Erythroblast (primary cell): ENCODE measurements at regions not wholly inside any gene's neighbourhood (a gene's known extent, or its start where the extent isn't known, plus 50 kb on each side); places are given as distances from the start of the nearest gene placed in this dataset.
A peak's percentile ranks its signal among the peaks of the same experiment; 100 is the strongest.
"Not testable (repeated sequence)": the region's sequence is repeated elsewhere in the genome, so short reads cannot be mapped to it uniquely, and the experiment has no call there.

Experiments
- DNase-seq, 2 experiments: peaks; one replicate each; lab custom pipeline; 2025; lab: John Stamatoyannopoulos, UW
- GATA1 ChIP-seq: IDR thresholded peaks from 2 replicates; pipeline ENCODE4 v1.6.1; 2011; ENCODE audit warnings: low read depth, mild to moderate bottlenecking, control low read depth, low read length, moderate library complexity
- POLR2A ChIP-seq: IDR thresholded peaks from 2 replicates; pipeline ENCODE4 v1.6.1; 2011; ENCODE audit warnings: mild to moderate bottlenecking, low read length

GRCh38 chr6:163743796-163744195 is 329.3 kb downstream of the QKI start:
- no peak for DNase-seq

GRCh38 chr6:163741743-163742363 is 327.3 kb downstream of the QKI start:
- TF ChIP-seq GATA1 = no peak
- no peak for TF ChIP-seq POLR2A
- peak; percentile 55 to 62 for DNase-seq

More at GRCh38 chr6:163743796-163744195, 329.3 kb downstream of the QKI start:
- no peak for TF ChIP-seq POLR2A
- no peak for TF ChIP-seq GATA1

- peak; percentile 44 to 63 for DNase-seq
- TF ChIP-seq POLR2A = no peak
- TF ChIP-seq GATA1 = no peak
These were observed 326.8 kb downstream of the QKI start for GRCh38 chr6:163741342-163741741.

- DNase-seq = no peak
- TF ChIP-seq POLR2A = no peak
- no peak for TF ChIP-seq GATA1
These were observed 325.4 kb downstream of the QKI start for GRCh38 chr6:163739966-163740365.

GRCh38 chr6:163739408-163739725 is 324.8 kb downstream of the QKI start:
- TF ChIP-seq GATA1 (no peak), POLR2A (no peak)
- no peak for DNase-seq

GRCh38 chr6:163738725-163739407 is 324.3 kb downstream of the QKI start:
- no peak for DNase-seq
- TF ChIP-seq POLR2A (no peak), GATA1 (no peak)

- TF ChIP-seq POLR2A (no peak), GATA1 (no peak)
- DNase-seq = no peak
These were observed 323.8 kb downstream of the QKI start for GRCh38 chr6:163738304-163738703.

- DNase-seq = no peak
- TF ChIP-seq GATA1 (no peak), POLR2A (no peak)
These were observed 320.6 kb downstream of the QKI start for GRCh38 chr6:163735076-163735475.

GRCh38 chr6:163733061-163733460 is 318.5 kb downstream of the QKI start:
- no peak for TF ChIP-seq GATA1
- TF ChIP-seq POLR2A = no peak

GRCh38 chr6:163732479-163732878 is 318.0 kb downstream of the QKI start:
- TF ChIP-seq GATA1 = no peak
- TF ChIP-seq POLR2A = no peak
- DNase-seq = no peak

More at GRCh38 chr6:163733061-163733460, 318.5 kb downstream of the QKI start:
- DNase-seq = no peak

- DNase-seq = not testable (repeated sequence)
These were observed 317.5 kb downstream of the QKI start for GRCh38 chr6:163732014-163732351.

GRCh38 chr6:163731215-163732013 is 316.9 kb downstream of the QKI start:
- DNase-seq = peak; percentile 91 to 94
- TF ChIP-seq GATA1 (no peak), POLR2A (no peak)

GRCh38 chr6:163730246-163731210 is 316.0 kb downstream of the QKI start:
- TF ChIP-seq GATA1 = no peak
- no peak for TF ChIP-seq POLR2A
- peak in 1 of 2 experiments; percentile 31 for DNase-seq

GRCh38 chr6:163729127-163729872 is 314.8 kb downstream of the QKI start:
- DNase-seq = peak; percentile 54 to 65
- TF ChIP-seq POLR2A = no peak
- no peak for TF ChIP-seq GATA1
